Right atrium auricular region (tissue), 2 donors: ENCODE measurements at regions not wholly inside any gene's neighbourhood (a gene's known extent, or its start where the extent isn't known, plus 50 kb on each side); places are given as distances from the start of the nearest gene placed in this dataset.

Experiments
- DNase-seq: peaks from one replicate; pipeline ENCODE4 v3.0.0-alpha.2; 2019; ENCODE audit warnings: low spot score
- H3K27ac ChIP-seq, 2 donors: fragments of 200-600 bp; sonication (generic); 1 replicate in 1 of 2; 2 replicates in 1 of 2; pipeline ENCODE4 v1.5.1; 2016 to 2019
- H3K27me3 ChIP-seq, 2 donors: fragments of 200-600 bp; sonication (generic); one replicate each; pipeline versions ENCODE4 v1.5.1 to v1.6.0; 2017 to 2019
- H3K36me3 ChIP-seq: fragments of 200-600 bp; sonication (generic); one replicate; pipeline ENCODE4 v1.5.1; 2016
- H3K4me1 ChIP-seq, 2 donors: fragments of 200-600 bp; sonication (generic); one replicate each; pipeline versions ENCODE4 v1.5.1 to v1.6.0; 2017 to 2019
- H3K4me3 ChIP-seq, 2 donors: fragments of 200-600 bp; sonication (generic); 1 replicate in 1 of 2; 2 replicates in 1 of 2; pipeline ENCODE4 v1.5.1; 2017 to 2019; ENCODE audit warnings: mild to moderate bottlenecking in 1 of 2, moderate library complexity in 1 of 2
- H3K9me3 ChIP-seq, 2 donors: fragments of 200-600 bp; sonication (generic); one replicate each; pipeline ENCODE4 v1.5.1; 2019
- CTCF ChIP-seq, 2 donors: fragments of 200-600 bp; sonication (generic); IDR thresholded peaks; one replicate each; pipeline ENCODE4 v1.5.1; 2019; ENCODE audit warnings: antibody characterized with exemption in 2 of 2

GRCh38 chr14:88992011-88992410 is 167.6 kb downstream of the TTC8 start:
- Histone ChIP-seq H3K4me3 (no peak overlapping the region), H3K36me3 (no peaks in the 10 kb centered on the region)
- TF ChIP-seq CTCF (IDR thresholded peaks at IDR 0.05) = no peak

GRCh38 chr14:88993946-88994345 is 169.5 kb downstream of the TTC8 start:
- DNase-seq = no peak
- Histone ChIP-seq H3K4me3 (no peak overlapping the region), H3K9me3 (no peaks in the 10 kb centered on the region), H3K27me3 (no peaks in the 10 kb centered on the region), H3K36me3 (no peaks in the 10 kb centered on the region), H3K27ac (no peak overlapping the region), H3K4me1 (no peaks in the 10 kb centered on the region)
- no peak for TF ChIP-seq CTCF (IDR thresholded peaks at IDR 0.05)

More at GRCh38 chr14:88992011-88992410, 167.6 kb downstream of the TTC8 start:
- H3K9me3 ChIP-seq = peaks cover 0 to 6% of the 10 kb centered on the region in 2 donors
- no peaks in the 10 kb centered on the region for H3K27me3 ChIP-seq
- no peak for DNase-seq
- H3K4me1 ChIP-seq = no peaks in the 10 kb centered on the region
- H3K27ac ChIP-seq = no peak overlapping the region

- TF ChIP-seq CTCF (IDR thresholded peaks at IDR 0.05) = no peak
These were observed 171.2 kb downstream of the TTC8 start for GRCh38 chr14:88995437-88996198.

GRCh38 chr14:88998027-88998426 is 173.6 kb downstream of the TTC8 start:
- DNase-seq = no peak
- H3K9me3 ChIP-seq = no peaks in the 10 kb centered on the region

More at GRCh38 chr14:88995437-88996198, 171.2 kb downstream of the TTC8 start:
- no peak for DNase-seq
- no peaks in the 10 kb centered on the region for H3K36me3 ChIP-seq
- H3K9me3 ChIP-seq = no peaks in the 10 kb centered on the region
- H3K27me3 ChIP-seq = no peaks in the 10 kb centered on the region
- no peak overlapping the region for H3K27ac ChIP-seq
- no peak overlapping the region for H3K4me3 ChIP-seq
- H3K4me1 ChIP-seq = no peaks in the 10 kb centered on the region

GRCh38 chr14:88999137-88999536 is 174.7 kb downstream of the TTC8 start:
- H3K9me3 ChIP-seq = no peaks in the 10 kb centered on the region
- H3K36me3 ChIP-seq = no peaks in the 10 kb centered on the region
- no peaks in the 10 kb centered on the region for H3K4me1 ChIP-seq
- no peak overlapping the region for H3K4me3 ChIP-seq
- no peak for TF ChIP-seq CTCF (IDR thresholded peaks at IDR 0.05)
- no peak overlapping the region for H3K27ac ChIP-seq
- no peak for DNase-seq
- no peaks in the 10 kb centered on the region for H3K27me3 ChIP-seq

More at GRCh38 chr14:88998027-88998426, 173.6 kb downstream of the TTC8 start:
- no peaks in the 10 kb centered on the region for H3K4me1 ChIP-seq
- H3K4me3 ChIP-seq = no peak overlapping the region
- H3K36me3 ChIP-seq = no peaks in the 10 kb centered on the region
- H3K27me3 ChIP-seq = no peaks in the 10 kb centered on the region
- H3K27ac ChIP-seq = no peak overlapping the region
- TF ChIP-seq CTCF (IDR thresholded peaks at IDR 0.05) = no peak
